ENCODE measurements at regions not wholly inside any gene's neighbourhood (a gene's known extent, or its start where the extent isn't known, plus 50 kb on each side); places are given as distances from the start of the nearest gene placed in this dataset.

GRCh38 chr2:207236156-207236935 lies 70.6 kb upstream of the KLF7 start:
- Histone ChIP-seq H2AFZ (ENCODE audit: insufficient read depth, low read depth, low read length, poor library complexity, severe bottlenecking) (no peak overlapping the region), H3K9ac (ENCODE audit: low read length) (no peak overlapping the region), H3K79me2 (ENCODE audit: control insufficient read depth, insufficient read depth, low read length) (no peaks in the 10 kb centered on the region), H3K4me1 (ENCODE audit: control insufficient read depth in 2 of 2, insufficient read depth in 2 of 2, low read length in 2 of 2) (no peaks in the 10 kb centered on the region), H3K4me2 (replicated peaks; ENCODE audit: low read depth, low read length, poor library complexity, severe bottlenecking) (no peak overlapping the region), H3K9me3 (ENCODE audit: control extremely low read depth in 1 of 3, control insufficient read depth in 2 of 3, insufficient read depth in 1 of 3, low read length in 2 of 3) (no peaks in the 10 kb centered on the region), H3K27me3 (replicated peaks in 1 of 4; ENCODE audit: control extremely low read depth in 1 of 4, control insufficient read depth in 3 of 4, insufficient read depth in 4 of 4, low read length in 3 of 4) (no peaks in the 10 kb centered on the region), H3K27ac (ENCODE audit: low read length in 2 of 2) (no peak overlapping the region), H3K36me3 (replicated peaks in 1 of 2; ENCODE audit: control extremely low read depth in 1 of 2, control insufficient read depth in 1 of 2, extremely low read depth in 1 of 2, insufficient read depth in 2 of 2, low read length in 1 of 2) (no peaks in the 10 kb centered on the region), H3K4me3 (ENCODE audit: control extremely low read depth in 1 of 5, extremely low read depth in 1 of 5, insufficient read depth in 1 of 5, low read depth in 2 of 5, low read length in 4 of 5) (no peak overlapping the region), H4K20me1 (ENCODE audit: control insufficient read depth, insufficient read depth, low read length, poor library complexity, severe bottlenecking) (no peaks in the 10 kb centered on the region)
- ChIA-PET CTCF (interaction anchor here (0.5 to 1.1 kb wide), 4 partner anchors 52 to 1107 kb away, joined by 3 read pairs; no protein-coding TSS in a partner anchor), POLR2A (no interaction called here)
- Mint-ChIP-seq H3K9me3 (ENCODE audit: insufficient read depth) (no peaks in the 10 kb centered on the region), H3K4me3 (no peak overlapping the region), H3K4me1 (no peaks in the 10 kb centered on the region), H3K27me3 (no peaks in the 10 kb centered on the region), H3K27ac (no peak overlapping the region)
- DNase-seq: no peak
- ATAC-seq (ENCODE audit: low read depth): no peak
- WGBS (ENCODE audit: insufficient coverage): 100% methylated on average over 1 of the region's 2 CpGs
- no peak for TF ChIP-seq EZH2 (IDR thresholded peaks at IDR 0.05; ENCODE audit: borderline replicate concordance, insufficient read depth, low read depth, low read length, poor library complexity, severe bottlenecking)
- intact Hi-C loops (cut with micrococcal nuclease): no loop called here

DNA sequence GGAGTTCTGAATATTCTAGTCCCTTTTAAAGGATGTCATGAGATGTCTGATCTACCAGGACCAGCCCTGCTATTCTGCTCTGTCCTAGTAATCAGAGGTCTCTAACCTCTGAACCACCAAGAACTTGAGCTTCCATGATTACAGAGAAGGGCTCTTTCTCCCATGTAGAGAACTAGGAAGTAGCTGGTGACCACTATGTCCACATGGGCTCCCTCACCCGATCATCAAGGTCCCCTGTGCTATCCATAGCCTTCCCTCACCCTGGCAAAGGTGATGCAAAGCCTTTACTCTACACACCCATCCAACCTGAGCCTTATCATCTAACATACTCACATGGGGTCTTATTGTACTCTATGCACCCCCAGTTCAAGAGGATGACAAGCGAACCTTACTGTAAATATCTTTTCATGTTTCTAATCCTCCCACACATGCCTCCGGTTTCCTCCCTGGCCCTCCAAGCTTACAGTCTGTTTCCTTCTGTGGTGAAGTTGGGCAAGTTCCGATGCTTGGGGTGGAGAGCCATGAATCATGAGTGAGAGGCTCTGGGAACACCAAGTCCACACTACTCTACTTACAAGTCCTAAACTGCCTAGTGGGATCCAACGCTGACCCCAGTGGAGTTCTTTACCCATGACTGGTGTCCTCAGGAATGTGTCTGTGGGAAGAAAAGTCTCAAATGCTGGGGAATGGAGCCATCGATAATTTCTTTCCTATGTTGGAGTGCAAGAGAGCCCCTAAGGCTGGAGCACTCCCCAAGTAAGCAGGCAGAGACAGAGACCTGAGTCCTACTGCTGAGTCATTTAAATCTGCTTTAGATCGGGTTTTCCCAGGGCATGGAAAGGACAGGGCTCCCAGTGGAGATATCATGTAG lies 73.3 kb upstream of the KLF7 start:
- WGBS (ENCODE audit: insufficient coverage): 18% methylated on average over 3 of the region's 7 CpGs
- Mint-ChIP-seq H3K27ac (no peak overlapping the region), H3K27me3 (no peaks in the 10 kb centered on the region), H3K4me3 (no peak overlapping the region), H3K9me3 (ENCODE audit: insufficient read depth) (no peaks in the 10 kb centered on the region), H3K4me1 (no peaks in the 10 kb centered on the region)
- DNase-seq (no peak), ATAC-seq (ENCODE audit: low read depth) (no peak)
- H3K36me3 ChIP-seq (replicated peaks in 1 of 2; ENCODE audit: control extremely low read depth in 1 of 2, control insufficient read depth in 1 of 2, extremely low read depth in 1 of 2, insufficient read depth in 2 of 2, low read length in 1 of 2): no peaks in the 10 kb centered on the region
- H3K4me2 ChIP-seq (replicated peaks; ENCODE audit: low read depth, low read length, poor library complexity, severe bottlenecking): no peak overlapping the region
- no peaks in the 10 kb centered on the region for H4K20me1 ChIP-seq (ENCODE audit: control insufficient read depth, insufficient read depth, low read length, poor library complexity, severe bottlenecking)
- no peaks in the 10 kb centered on the region for H3K79me2 ChIP-seq (ENCODE audit: control insufficient read depth, insufficient read depth, low read length)
- H3K27me3 ChIP-seq (replicated peaks in 1 of 4; ENCODE audit: control extremely low read depth in 1 of 4, control insufficient read depth in 3 of 4, insufficient read depth in 4 of 4, low read length in 3 of 4): no peaks in the 10 kb centered on the region
- no peaks in the 10 kb centered on the region for H3K4me1 ChIP-seq (ENCODE audit: control insufficient read depth in 2 of 2, insufficient read depth in 2 of 2, low read length in 2 of 2)
- intact Hi-C loops (cut with micrococcal nuclease): no loop called here
- no peak overlapping the region for H3K27ac ChIP-seq (ENCODE audit: low read length in 2 of 2)
- no peak for TF ChIP-seq EZH2 (IDR thresholded peaks at IDR 0.05; ENCODE audit: borderline replicate concordance, insufficient read depth, low read depth, low read length, poor library complexity, severe bottlenecking)
- TF ChIP-seq CTCF (IDR thresholded peaks at IDR 0.05): no peak
- no peaks in the 10 kb centered on the region for H3K9me3 ChIP-seq (ENCODE audit: control extremely low read depth in 1 of 3, control insufficient read depth in 2 of 3, insufficient read depth in 1 of 3, low read length in 2 of 3)
- CTCF ChIA-PET: no interaction called here
- H3K9ac ChIP-seq (ENCODE audit: low read length): no peak overlapping the region
- H3K4me3 ChIP-seq (ENCODE audit: control extremely low read depth in 1 of 5, extremely low read depth in 1 of 5, insufficient read depth in 1 of 5, low read depth in 2 of 5, low read length in 4 of 5): no peak overlapping the region
- no peak overlapping the region for H2AFZ ChIP-seq (ENCODE audit: insufficient read depth, low read depth, low read length, poor library complexity, severe bottlenecking)
- POLR2A ChIA-PET: no interaction called here

Data from B cell (primary cell).